Mammary epithelial cell (primary cell): ENCODE measurements at regions not wholly inside any gene's neighbourhood (a gene's known extent, or its start where the extent isn't known, plus 50 kb on each side); places are given as distances from the start of the nearest gene placed in this dataset.

ENCODE experiments used
- CTCF ChIP-seq, 2 donors: IDR thresholded peaks in 1 of 2; conservative IDR thresholded peaks in 1 of 2; 2 replicates each; pipeline ENCODE4 v1.5.1; 2011 to 2012; ENCODE audit warnings: inconsistent platforms in 2 of 2, low read length in 2 of 2, mild to moderate bottlenecking in 2 of 2, control low read depth in 1 of 2, low read depth in 1 of 2; ENCODE audit not compliant: insufficient read depth in 1 of 2; ENCODE audit errors: extremely low read depth in 1 of 2
- EZH2 ChIP-seq: IDR thresholded peaks from 2 replicates; pipeline ENCODE4 v1.6.1; 2012; ENCODE audit warnings: low read length, inconsistent platforms, borderline replicate concordance

DNA sequence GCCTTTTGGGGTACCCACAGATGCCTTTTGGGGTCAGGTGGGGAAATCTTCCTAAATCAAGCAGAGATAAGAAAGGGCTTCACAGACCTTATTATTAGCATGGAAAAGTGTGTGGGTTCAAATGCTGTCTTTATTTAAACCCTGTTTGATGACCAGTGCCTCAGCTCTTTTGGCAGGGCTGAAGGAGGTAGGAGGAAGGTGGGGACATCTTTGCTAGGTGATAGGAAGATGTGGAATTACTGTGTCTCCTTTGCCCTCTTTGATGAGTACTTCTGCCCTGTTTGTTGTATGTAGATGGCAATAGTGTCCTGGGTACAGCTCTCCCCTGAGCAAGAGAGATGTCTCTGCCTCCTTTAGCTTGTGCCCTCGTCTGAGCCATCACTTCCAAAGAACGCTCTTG lies 333.3 kb upstream of the ROPN1 start:
- TF ChIP-seq CTCF (conservative IDR thresholded peaks at IDR 0.05 in 1 of 2, IDR thresholded peaks at IDR 0.05 in 1 of 2; ENCODE audit: extremely low read depth in 1 of 2, insufficient read depth in 1 of 2, low read depth in 1 of 2, low read length in 2 of 2) (no peak), EZH2 (no peak)
